ENCODE measurements at regions not wholly inside any gene's neighbourhood (a gene's known extent, or its start where the extent isn't known, plus 50 kb on each side); places are given as distances from the start of the nearest gene placed in this dataset.
A peak's percentile ranks its signal among the peaks of the same experiment; 100 is the strongest.

DNA sequence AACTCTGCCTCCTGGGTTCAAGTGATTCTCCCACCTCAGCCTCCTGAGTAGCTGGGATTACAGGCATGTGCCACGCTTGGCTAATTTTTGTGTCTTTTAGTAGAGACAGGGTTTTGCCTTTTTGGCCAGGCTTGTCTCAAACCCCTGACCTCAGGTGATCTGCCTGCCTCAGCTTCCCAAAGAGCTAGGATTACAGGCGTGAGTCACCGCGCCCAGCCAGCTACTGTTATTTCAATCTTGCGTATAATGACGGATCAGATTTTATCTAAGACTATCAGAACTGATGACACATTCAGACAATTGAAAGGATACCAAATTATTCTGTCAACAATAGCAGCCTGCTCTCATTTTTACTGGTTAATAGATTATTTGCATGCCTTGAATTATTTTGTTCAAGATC is 612.2 kb downstream of the ZIC1 start:
- no peak for DNase-seq (ENCODE audit: low read depth)

GRCh38 chr3:148023994-148024393 is 614.8 kb downstream of the ZIC1 start:
- DNase-seq (ENCODE audit: low read depth): peak; percentile 90

DNA sequence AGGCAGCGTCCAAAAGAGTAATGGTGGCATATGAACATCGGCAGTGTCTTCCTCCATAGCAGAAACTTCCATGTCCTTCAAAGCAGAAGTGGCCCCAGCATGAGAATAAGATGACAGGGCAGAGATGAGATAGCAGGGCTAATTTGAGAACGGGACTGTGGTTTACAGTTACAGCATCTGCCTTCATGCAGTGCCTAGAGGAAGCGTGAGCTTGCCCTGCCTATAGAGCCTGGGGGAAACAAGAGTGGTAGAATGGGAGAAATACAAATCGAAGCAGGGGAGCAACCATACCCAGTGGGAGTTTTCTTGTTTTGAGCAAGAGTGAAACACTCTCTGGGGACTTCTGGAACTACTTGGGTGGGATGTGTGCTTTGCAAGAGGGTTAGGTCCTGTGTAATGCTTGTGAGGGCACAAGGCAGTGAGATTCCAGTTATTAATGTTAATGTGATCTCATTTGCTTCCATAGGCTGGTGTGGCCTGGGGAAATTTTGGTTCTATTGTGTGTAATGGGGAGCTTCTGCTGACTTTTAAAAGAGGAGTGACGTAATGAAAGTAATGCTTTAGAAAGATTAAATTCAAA is 616.9 kb downstream of the ZIC1 start:
- DNase-seq (ENCODE audit: low read depth): no peak

DNA sequence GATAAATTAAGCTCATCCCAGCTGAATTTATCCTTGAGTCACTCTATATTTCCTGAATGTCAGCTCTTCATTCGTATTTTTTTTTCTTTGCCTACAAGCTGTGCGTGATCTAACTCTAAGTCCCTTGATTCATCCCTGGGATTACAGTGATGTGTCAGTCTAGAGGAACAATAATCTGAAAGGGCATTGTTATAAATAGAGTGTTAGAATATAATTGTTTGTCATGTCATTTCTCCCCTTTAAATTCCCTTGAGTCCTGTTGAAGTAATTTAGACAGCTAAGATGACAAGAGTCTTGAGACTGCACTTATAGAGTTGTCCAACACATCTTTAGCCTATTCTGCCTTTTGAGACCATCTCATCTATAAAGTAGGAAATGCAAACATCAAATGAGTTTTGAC is 621.8 kb downstream of the ZIC1 start:
- DNase-seq (ENCODE audit: low read depth): no peak

DNA sequence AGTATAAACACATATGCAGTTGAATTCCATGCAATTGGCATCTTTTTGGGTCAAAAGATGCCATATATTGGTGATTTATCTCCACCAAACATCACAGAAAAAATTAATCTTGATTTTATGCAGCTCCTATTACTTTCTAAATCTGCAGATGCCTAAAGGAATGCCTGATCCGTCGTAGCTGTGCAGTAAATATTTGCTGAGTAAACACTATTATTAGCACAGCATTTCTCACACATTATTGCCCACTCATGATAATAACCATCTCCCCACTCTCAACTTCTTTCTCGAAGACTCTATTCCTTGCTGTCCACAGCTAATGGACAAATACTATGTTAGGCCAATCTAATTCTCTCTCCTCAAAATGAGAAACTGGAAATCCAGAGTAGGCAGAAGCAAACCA is 625.2 kb downstream of the ZIC1 start:
- no peak for DNase-seq (ENCODE audit: low read depth)

- DNase-seq (ENCODE audit: low read depth): peak; percentile 10
These were observed 627.2 kb downstream of the ZIC1 start for GRCh38 chr3:148036331-148036876.

- DNase-seq (ENCODE audit: low read depth): peak; percentile 27
These were observed 633.7 kb downstream of the ZIC1 start for GRCh38 chr3:148042663-148043445.

- DNase-seq (ENCODE audit: low read depth): no peak
These were observed 635.0 kb downstream of the ZIC1 start for GRCh38 chr3:148044151-148044550.

- no peak for DNase-seq (ENCODE audit: low read depth)
These were observed 642.7 kb upstream of the AGTR1 start for GRCh38 chr3:148054999-148055398.

- no peak for DNase-seq (ENCODE audit: low read depth)
These were observed 635.1 kb upstream of the AGTR1 start for GRCh38 chr3:148062590-148062989.

DNA sequence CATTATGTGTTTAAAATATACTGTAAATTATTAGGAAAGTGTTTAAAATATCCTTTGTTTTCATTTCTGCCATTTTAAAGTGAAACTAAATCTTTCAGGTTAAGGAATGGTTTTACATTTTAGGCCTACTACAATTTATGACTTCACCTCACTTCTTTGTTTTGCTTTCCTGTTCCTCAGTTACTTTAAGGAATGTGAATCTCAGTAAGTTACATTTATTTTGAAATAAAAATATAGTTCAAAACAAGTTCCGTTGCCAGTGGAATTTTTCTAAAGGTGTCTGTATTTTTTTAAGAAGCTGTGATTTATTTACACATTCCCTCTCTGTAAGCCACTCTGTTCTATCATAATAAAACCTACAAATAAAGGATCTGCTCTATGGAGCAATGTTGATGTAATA is 630.9 kb upstream of the AGTR1 start:
- no peak for DNase-seq (ENCODE audit: low read depth)

- DNase-seq (ENCODE audit: low read depth): no peak
These were observed 629.2 kb upstream of the AGTR1 start for GRCh38 chr3:148068466-148068865.

- no peak for DNase-seq (ENCODE audit: low read depth)
These were observed 627.7 kb upstream of the AGTR1 start for GRCh38 chr3:148070041-148070440.

DNA sequence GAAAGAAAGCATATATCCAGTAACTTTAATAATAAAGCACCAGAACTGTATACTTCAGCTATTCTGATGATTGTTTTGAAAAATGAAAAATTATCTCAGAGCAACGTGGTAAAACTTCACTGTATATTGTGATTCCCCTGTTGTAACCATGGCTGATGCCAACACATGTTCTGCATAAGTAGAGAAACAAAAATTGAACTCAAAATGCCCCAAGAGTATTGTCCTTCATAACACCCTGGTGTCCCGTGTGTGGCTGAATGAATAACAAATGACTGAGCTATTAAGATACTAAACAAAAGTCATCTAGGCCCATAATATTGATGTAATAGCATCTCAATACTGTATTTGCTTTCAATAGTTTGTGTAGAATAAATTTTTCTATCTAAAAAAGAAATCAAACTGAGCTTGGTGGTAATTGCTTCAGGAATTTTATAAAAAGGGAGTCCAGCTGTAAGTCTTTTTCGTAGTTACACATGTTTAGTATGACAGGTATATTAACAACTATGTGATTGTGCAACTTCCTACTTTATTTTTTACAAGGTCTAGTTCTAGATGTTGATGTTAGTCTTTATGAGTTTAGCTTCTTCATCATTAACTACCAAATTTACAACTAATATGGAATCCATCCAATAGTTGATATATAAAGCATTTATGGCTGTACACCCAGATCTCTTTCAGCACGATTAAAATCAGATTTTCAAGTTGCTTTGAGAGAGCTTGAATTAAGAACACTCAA is 623.8 kb upstream of the AGTR1 start:
- DNase-seq (ENCODE audit: low read depth): no peak

DNA sequence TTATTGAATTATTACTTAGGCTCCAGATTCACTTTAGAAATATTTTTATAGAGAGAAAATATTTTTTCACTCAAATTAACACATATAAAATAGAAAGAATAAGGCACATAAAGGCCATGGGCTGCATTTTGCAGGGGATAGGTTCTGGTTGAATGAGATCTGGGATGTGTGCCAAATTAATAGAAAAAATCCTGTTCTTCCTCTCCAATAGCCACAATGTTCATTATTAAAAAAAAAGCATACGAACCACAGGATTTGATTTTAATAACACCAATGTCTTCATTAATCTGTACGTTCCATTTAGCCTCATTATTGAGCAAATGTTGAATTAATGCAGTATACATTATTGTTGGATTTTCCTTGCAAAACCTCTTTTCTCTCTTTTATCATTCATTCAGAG is 622.8 kb upstream of the AGTR1 start:
- no peak for DNase-seq (ENCODE audit: low read depth)

GRCh38 chr3:148075771-148076716 is 621.7 kb upstream of the AGTR1 start:
- DNase-seq (ENCODE audit: low read depth): peak; percentile 63

DNA sequence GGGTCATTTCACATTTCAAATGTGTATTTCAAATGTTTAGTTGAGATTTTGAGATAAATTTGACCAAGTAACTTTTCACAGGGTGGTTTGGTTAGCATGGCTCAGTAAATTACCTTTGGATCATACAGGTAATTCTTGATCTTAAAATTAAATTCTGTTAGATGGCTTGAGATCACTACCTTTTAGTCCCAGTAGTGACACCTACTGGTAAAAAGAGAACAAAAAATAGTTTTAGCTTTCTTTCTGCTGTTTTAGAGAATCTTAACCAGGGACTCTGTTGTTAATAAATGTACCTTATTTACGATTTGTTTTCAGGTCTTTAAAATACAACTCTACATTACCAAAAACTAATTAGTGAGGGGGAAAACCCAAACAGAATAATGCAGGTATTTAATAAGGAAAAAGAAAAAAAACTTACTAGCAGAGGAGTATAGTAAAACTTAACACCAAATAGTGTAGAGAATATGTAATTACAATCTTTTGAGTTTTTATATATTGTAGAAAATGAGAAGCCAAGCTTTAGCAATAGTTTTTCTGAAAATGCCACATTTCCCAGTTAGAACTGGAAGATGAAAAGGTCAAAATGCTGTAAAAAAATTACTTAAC is 620.3 kb upstream of the AGTR1 start:
- DNase-seq (ENCODE audit: low read depth): peak; percentile 15

GRCh38 chr3:148077965-148078364 is 619.7 kb upstream of the AGTR1 start:
- no peak for DNase-seq (ENCODE audit: low read depth)

DNA sequence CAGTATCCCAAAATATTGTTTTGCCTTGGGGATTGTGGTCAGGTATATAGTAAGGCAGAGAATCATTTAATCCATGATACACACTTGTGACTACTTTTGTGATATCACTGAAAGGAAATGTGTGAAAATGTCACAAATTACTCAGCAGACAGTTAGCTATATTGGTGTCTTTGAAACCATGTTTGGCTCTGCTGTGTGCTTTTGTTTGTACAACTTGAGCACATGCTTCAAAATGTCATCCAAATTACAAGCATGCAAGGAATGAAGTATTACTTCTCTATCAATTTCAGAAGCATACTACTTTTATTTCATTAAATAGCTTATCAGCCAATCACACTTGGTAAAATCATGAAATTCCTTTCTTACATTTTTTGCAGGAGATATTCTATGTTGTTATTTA is 619.0 kb upstream of the AGTR1 start:
- DNase-seq (ENCODE audit: low read depth): no peak

GRCh38 chr3:148079370-148079769 is 618.3 kb upstream of the AGTR1 start:
- DNase-seq (ENCODE audit: low read depth): peak; percentile 9

GRCh38 chr3:148081926-148082325 is 615.8 kb upstream of the AGTR1 start:
- no peak for DNase-seq (ENCODE audit: low read depth)

Data from stromal cell of bone marrow (primary cell).